DMS53 (cell line): ENCODE measurements at regions not wholly inside any gene's neighbourhood (a gene's known extent, or its start where the extent isn't known, plus 50 kb on each side); places are given as distances from the start of the nearest gene placed in this dataset.
A peak's percentile ranks its signal among the peaks of the same experiment; 100 is the strongest.

Source experiments
- DNase-seq: peaks from one replicate; lab custom pipeline; 2025; lab: John Stamatoyannopoulos, UW

GRCh38 chr1:79131626-79132025, 125.1 kb upstream of the ADGRL4 start:
- DNase-seq, result no peak

GRCh38 chr1:79129914-79130313, 123.4 kb upstream of the ADGRL4 start:
- DNase-seq, result no peak

GRCh38 chr1:79128722-79129121, 122.2 kb upstream of the ADGRL4 start:
- peak; percentile 89 for DNase-seq

- DNase-seq, result peak; percentile 19
These were observed 118.2 kb upstream of the ADGRL4 start for GRCh38 chr1:79124756-79125155.

GRCh38 chr1:79122521-79122920, 116.0 kb upstream of the ADGRL4 start:
- DNase-seq, result no peak

- no peak for DNase-seq
These were observed 110.8 kb upstream of the ADGRL4 start for GRCh38 chr1:79117376-79117775.

GRCh38 chr1:79113836-79114235, 107.3 kb upstream of the ADGRL4 start:
- DNase-seq, result no peak

- DNase-seq, result no peak
These were observed 104.2 kb upstream of the ADGRL4 start for GRCh38 chr1:79110749-79111148.

- DNase-seq, result no peak
These were observed 102.9 kb upstream of the ADGRL4 start for GRCh38 chr1:79109445-79109844.

- DNase-seq, result no peak
These were observed 99.0 kb upstream of the ADGRL4 start for GRCh38 chr1:79105500-79105899.

- no peak for DNase-seq
These were observed 98.1 kb upstream of the ADGRL4 start for GRCh38 chr1:79104617-79105016.

GRCh38 chr1:79100385-79100784, 93.9 kb upstream of the ADGRL4 start:
- DNase-seq, result no peak

GRCh38 chr1:79090985-79091384, 84.5 kb upstream of the ADGRL4 start:
- no peak for DNase-seq

GRCh38 chr1:79089946-79090345, 83.4 kb upstream of the ADGRL4 start:
- DNase-seq, result no peak

- DNase-seq, result no peak
These were observed 75.7 kb upstream of the ADGRL4 start for GRCh38 chr1:79082233-79082632.

- DNase-seq, result peak; percentile 96
These were observed 73.2 kb upstream of the ADGRL4 start for GRCh38 chr1:79079770-79080169.

GRCh38 chr1:79074975-79075374, 68.4 kb upstream of the ADGRL4 start:
- no peak for DNase-seq

GRCh38 chr1:79069828-79070227, 63.3 kb upstream of the ADGRL4 start:
- peak; percentile 33 for DNase-seq

GRCh38 chr1:79059341-79059740, 52.8 kb upstream of the ADGRL4 start:
- DNase-seq, result no peak
